H1 (cell line): ENCODE measurements at regions not wholly inside any gene's neighbourhood (a gene's known extent, or its start where the extent isn't known, plus 50 kb on each side); places are given as distances from the start of the nearest gene placed in this dataset.

Source experiments
- CTCF ChIA-PET: fragments of 300-600 bp; sonication (Branson Sonifier 250); formaldehyde crosslinking; loops from one replicate; lab custom pipeline; 2021; ENCODE audit not compliant: partially characterized antibody; lab: Charles Lee
- POLR2A ChIA-PET: fragments of 300-600 bp; sonication (Branson Sonifier 250); formaldehyde crosslinking; loops from one replicate; lab custom pipeline; 2021; ENCODE audit warnings: inconsistent platforms; ENCODE audit not compliant: partially characterized antibody; lab: Charles Lee
- DNase-seq, 2 experiments: peaks; one replicate each; pipeline versions ENCODE4 v3.0.0 to v3.0.0-alpha.2; 2010 to 2022; ENCODE audit warnings: low spot score in 2 of 2, low read depth in 1 of 2, mixed read lengths in 1 of 2
- FAIRE-seq: peaks from 2 replicates; lab custom pipeline; 2011; peaks lifted over from hg19 to GRCh38; lab: Jason Lieb, UNC
- H2AFZ ChIP-seq: 2 replicates; pipeline ENCODE4 v1.8.1; 2012; ENCODE audit warnings: low read length, inconsistent platforms
- H2AK5ac ChIP-seq: 2 replicates; pipeline ENCODE4 v1.6.1; 2013; ENCODE audit warnings: low read depth, low read length
- H2BK120ac ChIP-seq: replicated peaks from 2 replicates; pipeline ENCODE3; 2013; ENCODE audit warnings: low read depth, low read length, inconsistent platforms
- H2BK12ac ChIP-seq: 2 replicates; pipeline ENCODE4 v1.6.1; 2013; ENCODE audit warnings: low read depth, low read length
- H2BK15ac ChIP-seq: 2 replicates; pipeline ENCODE4 v1.6.1; 2013; ENCODE audit warnings: low read length
- H2BK20ac ChIP-seq: 2 replicates; pipeline ENCODE4 v1.6.1; 2013; ENCODE audit warnings: low read length
- H2BK5ac ChIP-seq: 2 replicates; pipeline ENCODE4 v1.6.1; 2013; ENCODE audit warnings: low read depth, low read length
- H3K14ac ChIP-seq: 2 replicates; pipeline ENCODE4 v1.6.1; 2013; ENCODE audit warnings: inconsistent platforms; ENCODE audit not compliant: insufficient read length
- H3K18ac ChIP-seq: 2 replicates; pipeline ENCODE4 v1.6.1; 2013; ENCODE audit warnings: low read length; ENCODE audit errors: extremely low read depth
- H3K23ac ChIP-seq: 2 replicates; pipeline ENCODE4 v1.6.1; 2013; ENCODE audit warnings: inconsistent platforms; ENCODE audit not compliant: insufficient read length
- H3K23me2 ChIP-seq: 2 replicates; pipeline ENCODE4 v1.6.1; 2013; ENCODE audit warnings: low read depth, low read length
- H3K27ac ChIP-seq: 2 replicates; pipeline ENCODE4 v1.6.1; 2011; ENCODE audit warnings: low read depth, low read length, inconsistent platforms
- H3K27me3 ChIP-seq, 4 experiments: replicated peaks in 1 of 4; 1 replicate in 1 of 4; 2 replicates in 3 of 4; pipeline versions ENCODE4 v1.6.1 to v1.8.1; 2011 to 2013; ENCODE audit warnings: low read length in 3 of 4, mild to moderate bottlenecking in 3 of 4, inconsistent platforms in 2 of 4, mixed read lengths in 2 of 4, moderate library complexity in 1 of 4; ENCODE audit not compliant: control insufficient read depth in 3 of 4, insufficient read depth in 3 of 4; ENCODE audit errors: extremely low read depth in 1 of 4
- H3K36me3 ChIP-seq, 4 experiments: 2 replicates each; pipeline versions ENCODE4 v1.6.1 to v1.8.1; 2011 to 2013; ENCODE audit warnings: mild to moderate bottlenecking in 4 of 4, low read length in 3 of 4, moderate library complexity in 2 of 4, control low read depth in 1 of 4, inconsistent platforms in 1 of 4; ENCODE audit not compliant: insufficient read depth in 4 of 4, control insufficient read depth in 2 of 4
- H3K4ac ChIP-seq: replicated peaks from 2 replicates; pipeline ENCODE3; 2013; ENCODE audit warnings: low read length, low read depth, mixed read lengths, inconsistent platforms; ENCODE audit not compliant: insufficient read length
- H3K4me1 ChIP-seq, 4 experiments: replicated peaks in 1 of 4; 1 replicate in 1 of 4; 2 replicates in 3 of 4; pipeline versions ENCODE4 v1.6.1 to v1.8.1; 2011 to 2013; ENCODE audit warnings: low read length in 3 of 4, inconsistent platforms in 2 of 4, mixed read lengths in 1 of 4; ENCODE audit not compliant: insufficient read depth in 4 of 4, control insufficient read depth in 3 of 4
- H3K4me2 ChIP-seq, 2 experiments: 2 replicates each; pipeline versions ENCODE4 v1.6.1 to v1.8.1; 2011 to 2013; ENCODE audit warnings: low read depth in 2 of 2, low read length in 2 of 2, control low read depth in 1 of 2, inconsistent platforms in 1 of 2, mild to moderate bottlenecking in 1 of 2; ENCODE audit not compliant: insufficient read depth in 1 of 2
- H3K4me3 ChIP-seq, 4 experiments: fragments of 200-600, 300-600 bp in 1 of 4; sonication (generic), shearing (Covaris generic), sonication (Bioruptor Twin) in 1 of 4; 2 replicates each; pipeline versions ENCODE4 v1.5.1 to v1.8.1; 2011 to 2016; ENCODE audit warnings: low read length in 4 of 4, low read depth in 3 of 4, control low read depth in 2 of 4, inconsistent platforms in 2 of 4, mild to moderate bottlenecking in 2 of 4, mixed read lengths in 1 of 4, moderate library complexity in 1 of 4; ENCODE audit not compliant: insufficient read depth in 2 of 4; ENCODE audit errors: extremely low read depth in 1 of 4
- H3K56ac ChIP-seq: replicated peaks from 2 replicates; pipeline ENCODE3; 2013; ENCODE audit warnings: low read depth, mild to moderate bottlenecking, mixed read lengths, low read length, inconsistent platforms; ENCODE audit not compliant: insufficient read length
- H3K79me1 ChIP-seq: 2 replicates; pipeline ENCODE4 v1.6.1; 2013; ENCODE audit warnings: low read depth, low read length, control low read depth
- H3K79me2 ChIP-seq, 2 experiments: 2 replicates each; pipeline versions ENCODE4 v1.6.1 to v1.8.1; 2012 to 2013; ENCODE audit warnings: low read length in 2 of 2, mild to moderate bottlenecking in 2 of 2, inconsistent platforms in 1 of 2; ENCODE audit not compliant: insufficient read depth in 2 of 2, control insufficient read depth in 1 of 2
- H3K9ac ChIP-seq, 4 experiments: replicated peaks in 1 of 4; 1 replicate in 1 of 4; 2 replicates in 3 of 4; pipeline versions ENCODE4 v1.6.1 to v1.8.1; 2011 to 2013; ENCODE audit warnings: low read depth in 3 of 4, low read length in 3 of 4, control low read depth in 2 of 4, mild to moderate bottlenecking in 2 of 4, moderate library complexity in 2 of 4, inconsistent platforms in 1 of 4; ENCODE audit errors: extremely low read depth in 1 of 4
- H3K9me3 ChIP-seq, 2 experiments: 2 replicates each; pipeline versions ENCODE4 v1.6.1 to v1.8.1; 2012 to 2013; ENCODE audit warnings: mild to moderate bottlenecking in 2 of 2, moderate library complexity in 2 of 2, control low read depth in 1 of 2, inconsistent platforms in 1 of 2, low read depth in 1 of 2, low read length in 1 of 2, mixed read lengths in 1 of 2; ENCODE audit not compliant: insufficient read depth in 2 of 2
- H4K20me1 ChIP-seq, 2 experiments: replicated peaks in 1 of 2; 2 replicates each; pipeline versions ENCODE3 to v1.8.1; 2011 to 2013; ENCODE audit warnings: inconsistent platforms in 2 of 2, low read length in 2 of 2, mild to moderate bottlenecking in 1 of 2; ENCODE audit not compliant: insufficient read depth in 2 of 2, control insufficient read depth in 1 of 2
- H4K5ac ChIP-seq: 2 replicates; pipeline ENCODE4 v1.6.1; 2013; ENCODE audit warnings: low read length, low read depth, mixed read lengths, inconsistent platforms; ENCODE audit not compliant: insufficient read length
- H4K8ac ChIP-seq: 2 replicates; pipeline ENCODE4 v1.8.0; 2013; ENCODE audit warnings: mild to moderate bottlenecking, moderate library complexity, low read length, inconsistent platforms; ENCODE audit not compliant: insufficient read depth; ENCODE audit errors: extremely low read depth
- H4K91ac ChIP-seq: replicated peaks from 2 replicates; pipeline ENCODE3; 2013; ENCODE audit warnings: low read length, mixed read lengths, inconsistent platforms; ENCODE audit not compliant: insufficient read length
- ASH2L ChIP-seq: fragments of 200-600, 300-600 bp; sonication (generic); IDR thresholded peaks from one replicate; pipeline ENCODE4 v1.7.1; 2017; ENCODE audit warnings: low read length
- SUZ12 ChIP-seq: fragments of 200-600 bp; sonication (generic); IDR thresholded peaks from 2 replicates; pipeline ENCODE4 v1.6.1; 2012; ENCODE audit warnings: mild to moderate bottlenecking, inconsistent platforms, low read length, moderate library complexity, mixed read lengths
- WGBS, 2 experiments: shearing (Covaris generic) in 1 of 2; methylation state at CpG; one replicate each; pipeline versions ENCODE4 v1.1.6 to v1.1.7; 2013 to 2015; ENCODE audit warnings: low lambda C conversion rate in 2 of 2, mixed read lengths in 2 of 2, inconsistent platforms in 1 of 2, low coverage in 1 of 2, missing lambda C conversion rate in 1 of 2; ENCODE audit not compliant: insufficient replicate concordance in 2 of 2, insufficient coverage in 1 of 2, insufficient read length in 1 of 2; ENCODE audit errors: extremely low coverage in 1 of 2, missing lambda C conversion rate in 1 of 2; 5-methylcytosine and 5-hydroxymethylcytosine counted together

- POLR2A ChIA-PET, result no interaction called here
Measured at GRCh38 chr11:11672789-11673188, 51.0 kb upstream of the GALNT18 start.

More at GRCh38 chr11:11672789-11673188, 51.0 kb upstream of the GALNT18 start:
- Histone ChIP-seq H3K27me3 (no peaks in the 10 kb centered on the region), H3K23ac (no peak overlapping the region), H4K20me1 (no peaks in the 10 kb centered on the region), H2AK5ac (no peak overlapping the region), H3K4me3 (no peak overlapping the region), H3K56ac (no peak overlapping the region), H2BK5ac (no peak overlapping the region), H3K18ac (no peak overlapping the region), H2BK120ac (no peak overlapping the region), H3K4me1 (peaks cover 0 to 5% (median 0%) of the 10 kb centered on the region in 4 experiments; a peak in 1 of 7 replicates), H4K8ac (no peak overlapping the region), H3K79me2 (no peaks in the 10 kb centered on the region), H4K5ac (no peak overlapping the region), H3K4ac (no peak overlapping the region), H3K9ac (no peak overlapping the region), H3K14ac (no peak overlapping the region), H3K27ac (no peak overlapping the region), H3K4me2 (no peak overlapping the region), H3K23me2 (no peaks in the 10 kb centered on the region), H2AFZ (no peak overlapping the region), H2BK15ac (0 out of 2 replicates have a peak overlapping the region, but pooled peaks have one; percentile 21), H2BK20ac (no peak overlapping the region), H3K79me1 (no peaks in the 10 kb centered on the region), H3K36me3 (no peaks in the 10 kb centered on the region), H3K9me3 (no peaks in the 10 kb centered on the region), H2BK12ac (peak overlapping the region; percentile 27; the same call in 1 of the 2 replicates), H4K91ac (no peak overlapping the region)
- 93% methylated on average over 8 of the region's 8 CpGs; no CpG with 5 or more reads in 1 of the 2 experiments for WGBS, 2 experiments
- FAIRE-seq (no peak), DNase-seq (no peak)
- no peak for TF ChIP-seq SUZ12
- no peak for TF ChIP-seq ASH2L
- CTCF ChIA-PET, result interaction anchor here (0.8 to 2.9 kb wide), 10 partner anchors 9 to 273 kb away, joined by 3 to 12 read pairs (median 4); no protein-coding TSS in a partner anchor
